K562 (cell line): ENCODE measurements at regions not wholly inside any gene's neighbourhood (a gene's known extent, or its start where the extent isn't known, plus 50 kb on each side); places are given as distances from the start of the nearest gene placed in this dataset.
A peak's percentile ranks its signal among the peaks of the same experiment; 100 is the strongest.

ENCODE experiments used
- HNRNPLL ChIP-seq: fragments of 200-400 bp; formaldehyde crosslinking; IDR thresholded peaks from 2 replicates; pipeline ENCODE4 v1.6.1; 2017; ENCODE audit warnings: low read length, low read depth, mild to moderate bottlenecking; ENCODE audit not compliant: poor library complexity, severe bottlenecking
- NFIC ChIP-seq: fragments of 450-650 bp; IDR thresholded peaks from 2 replicates; pipeline ENCODE4 v1.6.1; 2017; ENCODE audit warnings: mild to moderate bottlenecking, inconsistent platforms
- NFIX ChIP-seq: fragments of 250-450 bp; sonication (Bioruptor Pico); IDR thresholded peaks from 2 replicates; pipeline ENCODE4 v1.4.0; 2020; ENCODE audit warnings: low read depth, mild to moderate bottlenecking, moderate library complexity
- POLR2AphosphoS5 ChIP-seq: IDR thresholded peaks from 2 replicates; pipeline ENCODE4 v1.6.1; 2011; ENCODE audit warnings: mild to moderate bottlenecking, low read depth, low read length, moderate library complexity; ENCODE audit not compliant: control insufficient read depth, insufficient read depth
- RAD51 ChIP-seq: fragments of 450-650 bp; IDR thresholded peaks from 2 replicates; pipeline ENCODE4 v1.7.1; 2016; ENCODE audit warnings: low read depth, mild to moderate bottlenecking, borderline replicate concordance
- ZNF239 ChIP-seq: fragments of 250-450 bp; sonication (Bioruptor Pico); IDR thresholded peaks from 2 replicates; pipeline ENCODE4 v1.4.0; 2020; ENCODE audit warnings: mild to moderate bottlenecking

DNA sequence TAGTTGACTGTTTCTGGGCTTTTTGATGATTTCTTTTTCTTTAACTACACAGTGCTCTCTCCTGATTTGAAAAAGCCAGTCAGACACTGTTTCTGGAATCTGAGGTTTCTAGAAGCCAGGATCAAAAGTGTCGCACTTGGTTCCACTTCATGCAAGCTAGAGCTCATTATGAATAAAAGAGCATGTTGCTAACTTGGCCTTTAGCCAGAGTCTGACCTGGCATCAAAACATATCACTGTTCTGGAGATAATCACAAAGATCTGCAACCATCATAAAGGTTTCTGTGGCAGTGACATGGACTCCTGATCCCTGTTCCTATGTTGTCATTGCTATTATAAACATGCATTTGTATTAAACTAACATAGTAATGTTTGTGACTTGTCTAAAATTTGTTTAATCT, 76.1 kb upstream of the MAPRE2 start:
- TF ChIP-seq RAD51 (no peak), NFIC (0 out of 2 replicates have a peak, but pooled peaks have one; percentile 28), POLR2AphosphoS5 (no peak), HNRNPLL (no peak), ZNF239 (CRISPR knock-in tag) (no peak), NFIX (CRISPR knock-in tag) (no peak)
